ENCODE measurements at regions not wholly inside any gene's neighbourhood (a gene's known extent, or its start where the extent isn't known, plus 50 kb on each side); places are given as distances from the start of the nearest gene placed in this dataset.

DNA sequence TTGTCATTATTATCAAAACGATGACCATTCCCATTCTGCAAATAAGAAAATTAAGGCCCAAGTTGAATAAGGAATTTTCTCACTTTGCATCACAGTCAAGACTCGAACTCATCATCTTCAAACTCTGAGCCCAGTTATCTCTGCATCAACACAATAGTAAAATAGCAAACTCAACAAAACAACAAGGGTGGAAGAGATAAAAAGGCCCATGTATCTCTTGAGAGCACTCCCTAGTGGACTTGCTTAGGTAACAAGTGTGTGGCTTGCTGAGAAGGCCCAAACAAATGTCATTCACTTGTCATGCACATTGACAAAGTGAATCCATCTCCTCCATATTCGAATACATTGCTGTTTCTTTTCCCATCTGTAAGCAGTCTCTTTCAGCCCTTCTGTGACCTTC lies 412.0 kb upstream of the MAF start:
- no peaks in the 10 kb centered on the region for H4K20me1 ChIP-seq (ENCODE audit: low read depth, low read length)
- H3F3A ChIP-seq (ENCODE audit: insufficient read depth) = no peaks in the 10 kb centered on the region
- no peaks in the 10 kb centered on the region for H3K27me3 ChIP-seq (ENCODE audit: low read length)
- H3K9me2 ChIP-seq (replicated peaks; ENCODE audit: insufficient read depth, low read length) = no peaks in the 10 kb centered on the region
- H3K9me3 ChIP-seq (ENCODE audit: insufficient read depth, low read length) = no peaks in the 10 kb centered on the region
- no peak overlapping the region for H3K4me2 ChIP-seq (ENCODE audit: low read depth, low read length, poor library complexity, severe bottlenecking)
- H3K79me2 ChIP-seq (ENCODE audit: insufficient read depth, low read length) = no peaks in the 10 kb centered on the region
- no peak overlapping the region for H3K4me3 ChIP-seq (ENCODE audit: insufficient read depth, low read length, poor library complexity, severe bottlenecking)
- no peak for TF ChIP-seq EZH2phosphoT487 (conservative IDR thresholded peaks at IDR 0.05; ENCODE audit: low read length)
- no peaks in the 10 kb centered on the region for H3K36me3 ChIP-seq (ENCODE audit: low read length)
- H2AFZ ChIP-seq (ENCODE audit: low read depth, low read length, severe bottlenecking) = no peak overlapping the region
- no peak overlapping the region for H3K27ac ChIP-seq (ENCODE audit: low read depth, low read length)
- H3K9ac ChIP-seq (ENCODE audit: low read length) = no peak overlapping the region

DNA sequence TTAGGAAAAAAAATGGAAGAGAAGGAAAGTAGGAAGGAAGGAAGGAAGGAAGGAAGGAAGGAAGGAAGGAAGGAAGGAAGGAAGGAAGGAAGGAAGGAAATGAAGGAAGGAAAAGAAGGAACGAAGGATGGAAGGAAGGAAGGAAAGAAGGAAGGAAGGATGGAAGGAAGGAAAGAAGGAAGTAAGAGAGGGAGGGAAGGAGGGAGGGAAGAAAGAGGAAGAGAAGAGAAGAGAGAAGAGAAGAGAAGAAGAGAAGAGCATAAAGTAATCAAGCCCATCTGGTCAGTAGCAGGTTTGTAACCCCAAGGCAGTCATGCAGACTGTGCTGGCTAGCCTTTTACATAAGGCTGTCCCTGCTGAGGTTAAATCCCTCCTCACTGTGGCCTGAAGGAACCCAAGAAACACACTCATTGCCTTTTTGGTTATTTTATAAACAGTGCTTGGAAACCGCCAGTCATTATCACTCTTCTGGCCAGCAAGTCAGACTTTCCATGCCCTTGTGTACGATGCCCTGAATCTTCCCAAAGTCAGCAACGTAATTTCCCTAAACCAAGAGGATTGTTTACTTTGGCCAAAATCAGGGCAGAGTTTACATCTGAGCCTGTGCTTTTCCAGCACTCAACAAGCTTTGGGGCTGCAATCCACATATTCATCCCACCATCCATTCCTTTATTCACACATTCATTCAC lies 409.6 kb upstream of the MAF start:
- no peaks in the 10 kb centered on the region for H3K27me3 ChIP-seq (ENCODE audit: low read length)
- TF ChIP-seq, protein P1, sequence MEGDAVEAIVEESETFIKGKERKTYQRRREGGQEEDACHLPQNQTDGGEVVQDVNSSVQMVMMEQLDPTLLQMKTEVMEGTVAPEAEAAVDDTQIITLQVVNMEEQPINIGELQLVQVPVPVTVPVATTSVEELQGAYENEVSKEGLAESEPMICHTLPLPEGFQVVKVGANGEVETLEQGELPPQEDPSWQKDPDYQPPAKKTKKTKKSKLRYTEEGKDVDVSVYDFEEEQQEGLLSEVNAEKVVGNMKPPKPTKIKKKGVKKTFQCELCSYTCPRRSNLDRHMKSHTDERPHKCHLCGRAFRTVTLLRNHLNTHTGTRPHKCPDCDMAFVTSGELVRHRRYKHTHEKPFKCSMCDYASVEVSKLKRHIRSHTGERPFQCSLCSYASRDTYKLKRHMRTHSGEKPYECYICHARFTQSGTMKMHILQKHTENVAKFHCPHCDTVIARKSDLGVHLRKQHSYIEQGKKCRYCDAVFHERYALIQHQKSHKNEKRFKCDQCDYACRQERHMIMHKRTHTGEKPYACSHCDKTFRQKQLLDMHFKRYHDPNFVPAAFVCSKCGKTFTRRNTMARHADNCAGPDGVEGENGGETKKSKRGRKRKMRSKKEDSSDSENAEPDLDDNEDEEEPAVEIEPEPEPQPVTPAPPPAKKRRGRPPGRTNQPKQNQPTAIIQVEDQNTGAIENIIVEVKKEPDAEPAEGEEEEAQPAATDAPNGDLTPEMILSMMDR (IDR thresholded peaks at IDR 0.05; ENCODE audit: insufficient read depth, low read length, poor library complexity, severe bottlenecking) = no peak
- no peak for TF ChIP-seq EZH2phosphoT487 (conservative IDR thresholded peaks at IDR 0.05; ENCODE audit: low read length)
- no peak overlapping the region for H3K27ac ChIP-seq (ENCODE audit: low read depth, low read length)
- H2AFZ ChIP-seq (ENCODE audit: low read depth, low read length, severe bottlenecking) = no peak overlapping the region
- no peaks in the 10 kb centered on the region for H3K36me3 ChIP-seq (ENCODE audit: low read length)
- no peaks in the 10 kb centered on the region for H3K9me2 ChIP-seq (replicated peaks; ENCODE audit: insufficient read depth, low read length)
- H3K9me3 ChIP-seq (ENCODE audit: insufficient read depth, low read length) = no peaks in the 10 kb centered on the region
- no peaks in the 10 kb centered on the region for H4K20me1 ChIP-seq (ENCODE audit: low read depth, low read length)
- no peaks in the 10 kb centered on the region for H3F3A ChIP-seq (ENCODE audit: insufficient read depth)
- no peak overlapping the region for H3K9ac ChIP-seq (ENCODE audit: low read length)
- H3K4me3 ChIP-seq (ENCODE audit: insufficient read depth, low read length, poor library complexity, severe bottlenecking) = no peak overlapping the region
- no peak overlapping the region for H3K4me2 ChIP-seq (ENCODE audit: low read depth, low read length, poor library complexity, severe bottlenecking)
- no peaks in the 10 kb centered on the region for H3K79me2 ChIP-seq (ENCODE audit: insufficient read depth, low read length)

DNA sequence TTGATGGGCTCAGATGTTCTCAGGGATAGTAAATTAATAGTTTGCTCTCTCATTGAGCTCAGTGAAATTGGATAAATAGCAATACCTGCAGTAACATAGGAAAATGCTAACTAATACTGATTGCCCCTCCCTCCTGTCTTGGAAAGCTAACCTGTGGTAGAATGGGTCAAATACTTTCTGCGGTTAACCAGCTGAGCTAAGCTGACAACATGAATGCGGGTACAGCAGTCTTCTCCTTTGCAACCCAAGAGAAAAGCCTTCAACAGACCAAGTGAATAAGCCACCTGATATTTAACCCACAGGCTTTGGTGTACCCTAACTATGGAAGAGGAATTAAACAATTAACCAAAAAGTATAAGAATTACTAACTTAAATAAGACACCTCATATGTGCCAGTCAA lies 408.3 kb upstream of the MAF start:
- Histone ChIP-seq H3K36me3 (ENCODE audit: low read length) (no peaks in the 10 kb centered on the region), H3F3A (ENCODE audit: insufficient read depth) (no peaks in the 10 kb centered on the region), H3K4me2 (ENCODE audit: low read depth, low read length, poor library complexity, severe bottlenecking) (no peak overlapping the region), H3K4me3 (ENCODE audit: insufficient read depth, low read length, poor library complexity, severe bottlenecking) (no peak overlapping the region), H3K79me2 (ENCODE audit: insufficient read depth, low read length) (no peaks in the 10 kb centered on the region), H3K27ac (ENCODE audit: low read depth, low read length) (no peak overlapping the region), H3K9me3 (ENCODE audit: insufficient read depth, low read length) (no peaks in the 10 kb centered on the region), H3K9ac (ENCODE audit: low read length) (no peak overlapping the region), H3K9me2 (replicated peaks; ENCODE audit: insufficient read depth, low read length) (no peaks in the 10 kb centered on the region), H4K20me1 (ENCODE audit: low read depth, low read length) (no peaks in the 10 kb centered on the region), H2AFZ (ENCODE audit: low read depth, low read length, severe bottlenecking) (no peak overlapping the region), H3K27me3 (ENCODE audit: low read length) (no peaks in the 10 kb centered on the region)
- TF ChIP-seq EZH2phosphoT487 (conservative IDR thresholded peaks at IDR 0.05; ENCODE audit: low read length) = no peak

DNA sequence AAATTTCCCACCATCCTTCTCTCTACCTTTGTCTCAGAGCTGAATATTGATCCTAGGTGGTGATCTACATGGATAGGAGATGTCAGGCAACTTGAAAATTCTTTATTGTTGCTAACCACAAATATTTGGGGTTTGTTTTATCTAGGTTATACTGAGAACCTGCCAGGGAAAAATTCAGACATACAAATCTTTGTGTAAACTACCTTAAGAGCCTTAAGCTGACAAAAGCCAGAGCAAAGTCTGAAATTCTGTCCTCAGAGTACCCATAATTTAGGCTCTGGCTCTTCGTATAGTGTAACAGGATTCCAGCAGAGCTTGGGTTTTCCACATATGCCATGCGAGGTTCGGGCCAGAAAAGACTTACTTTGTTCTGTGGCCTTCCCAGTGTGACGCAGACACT lies 406.7 kb upstream of the MAF start:
- Histone ChIP-seq H2AFZ (ENCODE audit: low read depth, low read length, severe bottlenecking) (no peak overlapping the region), H3F3A (ENCODE audit: insufficient read depth) (no peaks in the 10 kb centered on the region), H3K4me3 (ENCODE audit: insufficient read depth, low read length, poor library complexity, severe bottlenecking) (no peak overlapping the region), H3K27ac (ENCODE audit: low read depth, low read length) (no peak overlapping the region), H3K4me2 (ENCODE audit: low read depth, low read length, poor library complexity, severe bottlenecking) (no peak overlapping the region), H3K9me3 (ENCODE audit: insufficient read depth, low read length) (no peaks in the 10 kb centered on the region), H3K9me2 (replicated peaks; ENCODE audit: insufficient read depth, low read length) (no peaks in the 10 kb centered on the region), H3K36me3 (ENCODE audit: low read length) (no peaks in the 10 kb centered on the region), H4K20me1 (ENCODE audit: low read depth, low read length) (no peaks in the 10 kb centered on the region), H3K9ac (ENCODE audit: low read length) (no peak overlapping the region), H3K27me3 (ENCODE audit: low read length) (no peaks in the 10 kb centered on the region), H3K79me2 (ENCODE audit: insufficient read depth, low read length) (no peaks in the 10 kb centered on the region)
- TF ChIP-seq, protein P1 (IDR thresholded peaks at IDR 0.05; ENCODE audit: insufficient read depth, low read length, poor library complexity, severe bottlenecking) = no peak
- no peak for TF ChIP-seq EZH2phosphoT487 (conservative IDR thresholded peaks at IDR 0.05; ENCODE audit: low read length)

All from SU-DHL-6 (cell line).